ENCODE measurements at regions not wholly inside any gene's neighbourhood (a gene's known extent, or its start where the extent isn't known, plus 50 kb on each side); places are given as distances from the start of the nearest gene placed in this dataset.

DNA sequence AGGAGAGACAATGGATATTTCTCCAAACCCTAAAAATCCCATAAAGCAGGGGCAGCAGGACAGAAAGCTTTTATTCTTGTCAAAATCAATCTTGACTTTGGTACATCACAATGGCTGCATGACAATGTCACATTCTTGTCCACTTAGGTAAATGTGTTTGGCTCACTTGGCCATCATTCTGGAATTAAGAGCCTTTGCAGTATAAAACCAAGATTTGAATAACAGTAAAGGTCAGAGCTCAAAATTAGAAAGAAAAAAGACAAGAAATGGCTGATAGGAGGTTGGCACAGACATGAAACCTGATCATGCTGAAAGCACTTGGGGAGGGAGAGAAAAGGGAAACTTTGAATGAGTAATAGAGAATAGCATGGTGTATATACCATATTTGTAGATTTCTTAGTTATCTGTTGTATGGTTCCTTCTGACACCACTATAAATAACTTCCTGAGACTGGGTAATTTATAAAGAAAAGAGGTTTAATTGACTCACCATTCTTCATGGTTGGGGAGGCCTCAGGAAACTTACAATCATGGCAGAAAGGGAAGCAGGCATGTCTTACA, 158.5 kb upstream of the SGO1 start (continued):
- no peak for TF ChIP-seq GABPA (IDR thresholded peaks at IDR 0.05; ENCODE audit: low read depth)
- TF ChIP-seq, protein P1, sequence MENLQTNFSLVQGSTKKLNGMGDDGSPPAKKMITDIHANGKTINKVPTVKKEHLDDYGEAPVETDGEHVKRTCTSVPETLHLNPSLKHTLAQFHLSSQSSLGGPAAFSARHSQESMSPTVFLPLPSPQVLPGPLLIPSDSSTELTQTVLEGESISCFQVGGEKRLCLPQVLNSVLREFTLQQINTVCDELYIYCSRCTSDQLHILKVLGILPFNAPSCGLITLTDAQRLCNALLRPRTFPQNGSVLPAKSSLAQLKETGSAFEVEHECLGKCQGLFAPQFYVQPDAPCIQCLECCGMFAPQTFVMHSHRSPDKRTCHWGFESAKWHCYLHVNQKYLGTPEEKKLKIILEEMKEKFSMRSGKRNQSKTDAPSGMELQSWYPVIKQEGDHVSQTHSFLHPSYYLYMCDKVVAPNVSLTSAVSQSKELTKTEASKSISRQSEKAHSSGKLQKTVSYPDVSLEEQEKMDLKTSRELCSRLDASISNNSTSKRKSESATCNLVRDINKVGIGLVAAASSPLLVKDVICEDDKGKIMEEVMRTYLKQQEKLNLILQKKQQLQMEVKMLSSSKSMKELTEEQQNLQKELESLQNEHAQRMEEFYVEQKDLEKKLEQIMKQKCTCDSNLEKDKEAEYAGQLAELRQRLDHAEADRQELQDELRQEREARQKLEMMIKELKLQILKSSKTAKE (IDR thresholded peaks at IDR 0.05; ENCODE audit: low read depth, poor library complexity, severe bottlenecking) = no peak
- no peak for TF ChIP-seq ZNF24 (IDR thresholded peaks at IDR 0.05)
- TF ChIP-seq ZNF274 (IDR thresholded peaks at IDR 0.05; ENCODE audit: insufficient read depth, insufficient read length) = no peak

DNA sequence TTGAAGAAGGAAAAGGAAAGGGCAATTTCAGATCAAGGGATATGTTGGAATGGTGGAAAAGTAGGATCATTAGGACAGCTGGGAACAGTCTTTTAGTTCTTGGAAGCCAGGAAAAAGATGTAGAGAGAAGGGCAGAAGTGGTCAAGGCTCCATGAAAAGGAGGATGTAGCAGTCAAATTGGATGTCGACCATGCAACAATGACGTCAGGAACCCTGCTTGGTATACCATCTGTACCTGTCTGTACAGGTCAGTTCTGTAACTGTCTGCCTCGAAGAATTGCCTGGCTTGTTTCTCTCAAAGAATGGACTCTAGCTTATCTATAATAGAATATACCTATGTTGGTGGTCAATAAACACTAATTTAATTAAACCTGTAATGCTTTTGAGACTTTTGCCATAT, 157.8 kb upstream of the SGO1 start:
- intact Hi-C loops (cut with micrococcal nuclease; ENCODE audit: unreplicated experiment) = loop anchor here (5.0 to 10.0 kb wide), 5 partner anchors 116 to 1774 kb away; no protein-coding TSS in a partner anchor
- WGBS (ENCODE audit: insufficient coverage, insufficient replicate concordance, low lambda C conversion rate, missing lambda C conversion rate) = 29% methylated on average over 3 of the region's 3 CpGs

More for the DNA sequence above, 157.8 kb upstream of the SGO1 start:
- H3K79me2 ChIP-seq (ENCODE audit: control insufficient read depth, insufficient read depth, low read length) = no peaks in the 10 kb centered on the region
- in situ Hi-C loops (cut with MboI) = loop anchor here (25.0 kb wide), 1 partner anchor 1144 kb away; no protein-coding TSS in a partner anchor
- ChIA-PET SMC1A (ENCODE audit: uncharacterized antibody, unreplicated experiment) (no interaction called here), CTCF (no interaction called here), POLR2A (no interaction called here), RAD21 (ENCODE audit: unreplicated experiment) (interaction anchor here (1.0 kb wide), 1 partner anchor 1140 kb away, joined by 3 read pairs; no protein-coding TSS in a partner anchor)
- no peak for FAIRE-seq
- no peak overlapping the region for H3K27ac ChIP-seq (ENCODE audit: control insufficient read depth, insufficient read depth)
- BruUV-seq (replicated peaks) = no TSS peak
- no peaks in the 10 kb centered on the region for H4K20me1 ChIP-seq (ENCODE audit: control insufficient read depth, insufficient read depth)
- no peaks in the 10 kb centered on the region for H3K36me3 ChIP-seq (ENCODE audit: control insufficient read depth in 2 of 2, insufficient read depth in 2 of 2, low read length in 1 of 2)
- no peak for DNase-seq (ENCODE audit: low read depth, low spot score)
- H2AFZ ChIP-seq (ENCODE audit: control insufficient read depth, low read depth, low read length) = no peak overlapping the region
- H3K27me3 ChIP-seq (replicated peaks in 1 of 2; ENCODE audit: control insufficient read depth in 2 of 2, insufficient read depth in 2 of 2, low read length in 1 of 2) = no peaks in the 10 kb centered on the region
- H3K4me2 ChIP-seq (ENCODE audit: control insufficient read depth, insufficient read depth) = no peak overlapping the region
- ATAC-seq = no peak
- no peak overlapping the region for H3K9ac ChIP-seq (ENCODE audit: control insufficient read depth, insufficient read depth, low read length)
- no peaks in the 10 kb centered on the region for H3K9me3 ChIP-seq (replicated peaks; ENCODE audit: control insufficient read depth, insufficient read depth, low read length)
- TF ChIP-seq, protein P2, sequence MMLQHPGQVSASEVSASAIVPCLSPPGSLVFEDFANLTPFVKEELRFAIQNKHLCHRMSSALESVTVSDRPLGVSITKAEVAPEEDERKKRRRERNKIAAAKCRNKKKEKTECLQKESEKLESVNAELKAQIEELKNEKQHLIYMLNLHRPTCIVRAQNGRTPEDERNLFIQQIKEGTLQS (IDR thresholded peaks at IDR 0.05; ENCODE audit: borderline replicate concordance, extremely low read depth, low read depth, low read length) = no peak
- TF ChIP-seq MYB (IDR thresholded peaks at IDR 0.05; ENCODE audit: borderline replicate concordance, low read depth, low read length) (no peak), TCF3 (IDR thresholded peaks at IDR 0.05; ENCODE audit: borderline replicate concordance, insufficient read depth, low read depth, low read length) (no peak), ZNF207 (IDR thresholded peaks at IDR 0.05; ENCODE audit: borderline replicate concordance) (no peak), RFX5 (IDR thresholded peaks at IDR 0.05; ENCODE audit: low read depth, low read length) (no peak), NR2C2 (IDR thresholded peaks at IDR 0.05; ENCODE audit: borderline replicate concordance, control insufficient read depth, insufficient read length, low read depth) (no peak), NFYB (IDR thresholded peaks at IDR 0.05; ENCODE audit: insufficient read depth, low read depth, low read length) (no peak), GABPA (IDR thresholded peaks at IDR 0.05; ENCODE audit: low read depth) (no peak), SREBF1 (IDR thresholded peaks at IDR 0.05; ENCODE audit: low read length) (no peak)
- TF ChIP-seq, protein P3, sequence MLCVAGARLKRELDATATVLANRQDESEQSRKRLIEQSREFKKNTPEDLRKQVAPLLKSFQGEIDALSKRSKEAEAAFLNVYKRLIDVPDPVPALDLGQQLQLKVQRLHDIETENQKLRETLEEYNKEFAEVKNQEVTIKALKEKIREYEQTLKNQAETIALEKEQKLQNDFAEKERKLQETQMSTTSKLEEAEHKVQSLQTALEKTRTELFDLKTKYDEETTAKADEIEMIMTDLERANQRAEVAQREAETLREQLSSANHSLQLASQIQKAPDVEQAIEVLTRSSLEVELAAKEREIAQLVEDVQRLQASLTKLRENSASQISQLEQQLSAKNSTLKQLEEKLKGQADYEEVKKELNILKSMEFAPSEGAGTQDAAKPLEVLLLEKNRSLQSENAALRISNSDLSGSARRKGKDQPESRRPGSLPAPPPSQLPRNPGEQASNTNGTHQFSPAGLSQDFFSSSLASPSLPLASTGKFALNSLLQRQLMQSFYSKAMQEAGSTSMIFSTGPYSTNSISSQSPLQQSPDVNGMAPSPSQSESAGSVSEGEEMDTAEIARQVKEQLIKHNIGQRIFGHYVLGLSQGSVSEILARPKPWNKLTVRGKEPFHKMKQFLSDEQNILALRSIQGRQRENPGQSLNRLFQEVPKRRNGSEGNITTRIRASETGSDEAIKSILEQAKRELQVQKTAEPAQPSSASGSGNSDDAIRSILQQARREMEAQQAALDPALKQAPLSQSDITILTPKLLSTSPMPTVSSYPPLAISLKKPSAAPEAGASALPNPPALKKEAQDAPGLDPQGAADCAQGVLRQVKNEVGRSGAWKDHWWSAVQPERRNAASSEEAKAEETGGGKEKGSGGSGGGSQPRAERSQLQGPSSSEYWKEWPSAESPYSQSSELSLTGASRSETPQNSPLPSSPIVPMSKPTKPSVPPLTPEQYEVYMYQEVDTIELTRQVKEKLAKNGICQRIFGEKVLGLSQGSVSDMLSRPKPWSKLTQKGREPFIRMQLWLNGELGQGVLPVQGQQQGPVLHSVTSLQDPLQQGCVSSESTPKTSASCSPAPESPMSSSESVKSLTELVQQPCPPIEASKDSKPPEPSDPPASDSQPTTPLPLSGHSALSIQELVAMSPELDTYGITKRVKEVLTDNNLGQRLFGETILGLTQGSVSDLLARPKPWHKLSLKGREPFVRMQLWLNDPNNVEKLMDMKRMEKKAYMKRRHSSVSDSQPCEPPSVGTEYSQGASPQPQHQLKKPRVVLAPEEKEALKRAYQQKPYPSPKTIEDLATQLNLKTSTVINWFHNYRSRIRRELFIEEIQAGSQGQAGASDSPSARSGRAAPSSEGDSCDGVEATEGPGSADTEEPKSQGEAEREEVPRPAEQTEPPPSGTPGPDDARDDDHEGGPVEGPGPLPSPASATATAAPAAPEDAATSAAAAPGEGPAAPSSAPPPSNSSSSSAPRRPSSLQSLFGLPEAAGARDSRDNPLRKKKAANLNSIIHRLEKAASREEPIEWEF (IDR thresholded peaks at IDR 0.05; ENCODE audit: insufficient replicate concordance, low read depth, low read length) = no peak
- no peaks in the 10 kb centered on the region for H3K4me1 ChIP-seq (ENCODE audit: control insufficient read depth, insufficient read depth, low read length)
- no peak overlapping the region for H3K4me3 ChIP-seq
